ENCODE measurements at regions not wholly inside any gene's neighbourhood (a gene's known extent, or its start where the extent isn't known, plus 50 kb on each side); places are given as distances from the start of the nearest gene placed in this dataset.

DNA sequence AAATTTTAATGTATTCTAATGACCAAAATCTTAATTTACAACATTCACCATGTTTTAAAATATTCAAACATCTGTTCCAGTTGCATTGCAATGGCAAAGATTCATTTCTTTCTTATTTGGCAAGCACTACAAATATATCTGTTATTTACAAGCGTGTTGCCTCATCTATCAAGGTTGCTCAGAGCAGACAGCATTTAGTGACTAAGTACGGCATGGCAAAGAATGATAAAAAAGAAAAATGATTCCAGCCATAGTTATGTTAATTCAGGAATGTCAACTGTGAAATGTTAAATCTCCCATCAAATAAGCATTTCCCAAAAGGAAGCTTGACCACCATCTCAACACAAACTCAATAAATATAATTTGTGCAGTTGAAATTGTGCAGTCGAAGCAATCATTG is 312.1 kb downstream of the SEC23A start:
- TF ChIP-seq YY1 (IDR thresholded peaks at IDR 0.05; ENCODE audit: insufficient read depth, insufficient read length), result no peak
- TF ChIP-seq ZNF274 (IDR thresholded peaks at IDR 0.05; ENCODE audit: low read depth, low read length), result no peak
- TF ChIP-seq SUZ12 (IDR thresholded peaks at IDR 0.05; ENCODE audit: extremely low read depth, insufficient read depth, insufficient read length), result no peak
